ENCODE measurements at regions not wholly inside any gene's neighbourhood (a gene's known extent, or its start where the extent isn't known, plus 50 kb on each side); places are given as distances from the start of the nearest gene placed in this dataset.

DNA sequence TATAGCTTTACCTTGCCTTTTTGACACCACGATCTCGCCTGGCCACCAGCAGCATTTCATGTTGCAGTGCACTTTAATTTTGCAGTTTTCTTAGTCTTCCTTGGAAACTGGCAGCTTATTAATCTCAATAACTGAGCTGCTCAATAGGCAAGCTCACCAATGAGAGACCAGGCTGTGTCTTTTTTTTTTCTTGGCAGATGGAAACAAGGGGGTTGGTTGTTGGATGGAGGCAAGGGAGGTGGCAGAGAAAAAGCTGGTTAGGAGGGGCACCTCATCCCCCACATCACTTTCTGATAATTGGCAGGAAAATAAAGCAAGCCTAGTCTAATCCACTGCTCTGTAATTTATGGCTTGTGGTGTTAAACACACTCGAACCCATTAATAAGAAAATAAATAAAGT lies 324.5 kb upstream of the WWC1 start:
- no peak for TF ChIP-seq CTCF (IDR thresholded peaks at IDR 0.05; ENCODE audit: low read length)
- no peak for TF ChIP-seq EZH2 (IDR thresholded peaks at IDR 0.05; ENCODE audit: borderline replicate concordance, low read length)
